ENCODE measurements at regions not wholly inside any gene's neighbourhood (a gene's known extent, or its start where the extent isn't known, plus 50 kb on each side); places are given as distances from the start of the nearest gene placed in this dataset.
"Not testable (repeated sequence)": the region's sequence is repeated elsewhere in the genome, so short reads cannot be mapped to it uniquely, and the experiment has no call there.

- DNase-seq: no peak
These were observed 493.5 kb downstream of the TFAP2A start for GRCh38 chr6:9921366-9921765.

- DNase-seq: no peak
These were observed 499.9 kb downstream of the TFAP2A start for GRCh38 chr6:9914951-9915350.

- no peak for DNase-seq
These were observed 513.5 kb downstream of the TFAP2A start for GRCh38 chr6:9901376-9901775.

- DNase-seq: no peak
These were observed 518.1 kb downstream of the TFAP2A start for GRCh38 chr6:9896806-9897205.

GRCh38 chr6:9890893-9891292 is 524.0 kb downstream of the TFAP2A start:
- no peak for DNase-seq

GRCh38 chr6:9890469-9890868 is 524.4 kb downstream of the TFAP2A start:
- DNase-seq: no peak

GRCh38 chr6:9878535-9878934 is 536.3 kb downstream of the TFAP2A start:
- DNase-seq: no peak

GRCh38 chr6:9875605-9876353 is 539.1 kb downstream of the TFAP2A start:
- no peak for DNase-seq

- no peak for DNase-seq
These were observed 552.2 kb downstream of the TFAP2A start for GRCh38 chr6:9862603-9863167.

- DNase-seq: no peak
These were observed 563.1 kb downstream of the TFAP2A start for GRCh38 chr6:9851541-9852380.

GRCh38 chr6:9851006-9851405 is 563.9 kb downstream of the TFAP2A start:
- no peak for DNase-seq

- DNase-seq: no peak
These were observed 566.8 kb downstream of the TFAP2A start for GRCh38 chr6:9848094-9848493.

GRCh38 chr6:9841886-9842725 is 572.8 kb downstream of the TFAP2A start:
- DNase-seq: no peak

GRCh38 chr6:9834233-9834632 is 580.6 kb downstream of the TFAP2A start:
- no peak for DNase-seq

GRCh38 chr6:9831783-9832182 is 583.1 kb downstream of the TFAP2A start:
- DNase-seq: no peak

- no peak for DNase-seq
These were observed 584.1 kb downstream of the TFAP2A start for GRCh38 chr6:9830808-9831207.

GRCh38 chr6:9825526-9825925 is 589.3 kb downstream of the TFAP2A start:
- no peak for DNase-seq

GRCh38 chr6:9810727-9811126 is 604.1 kb downstream of the TFAP2A start:
- DNase-seq: not testable (repeated sequence)

- DNase-seq: no peak
These were observed 604.6 kb downstream of the TFAP2A start for GRCh38 chr6:9810286-9810685.

- no peak for DNase-seq
These were observed 608.7 kb downstream of the TFAP2A start for GRCh38 chr6:9806195-9806594.

GRCh38 chr6:9801249-9801754 is 613.6 kb downstream of the TFAP2A start:
- DNase-seq: no peak

GRCh38 chr6:9799582-9799981 is 615.3 kb downstream of the TFAP2A start:
- DNase-seq: no peak

GRCh38 chr6:9796827-9797226 is 618.0 kb downstream of the TFAP2A start:
- DNase-seq: no peak
